Endodermal cell (in vitro differentiated cells): ENCODE measurements at regions not wholly inside any gene's neighbourhood (a gene's known extent, or its start where the extent isn't known, plus 50 kb on each side); places are given as distances from the start of the nearest gene placed in this dataset.

Source experiments
- DNase-seq: peaks from one replicate; pipeline ENCODE4 v3.0.0-alpha.2; 2017
- H3K27ac ChIP-seq: 2 replicates; pipeline ENCODE4 v1.5.1; 2013; ENCODE audit warnings: mild to moderate bottlenecking, low read depth, low read length, moderate library complexity
- H3K27me3 ChIP-seq: 2 replicates; pipeline ENCODE4 v1.6.1; 2013; ENCODE audit warnings: mild to moderate bottlenecking, low read length, moderate library complexity; ENCODE audit not compliant: insufficient read depth, control insufficient read depth, poor library complexity, severe bottlenecking
- H3K36me3 ChIP-seq: 2 replicates; pipeline ENCODE4 v1.7.0; 2013; ENCODE audit warnings: mild to moderate bottlenecking, low read length, moderate library complexity; ENCODE audit not compliant: control insufficient read depth, insufficient read depth
- H3K4me1 ChIP-seq: one replicate; pipeline ENCODE4 v1.7.0; 2013; ENCODE audit warnings: low read length; ENCODE audit not compliant: control insufficient read depth, insufficient read depth
- H3K4me3 ChIP-seq: 2 replicates; pipeline ENCODE4 v1.5.1; 2013; ENCODE audit warnings: mild to moderate bottlenecking, low read length, moderate library complexity
- H3K9ac ChIP-seq: 2 replicates; pipeline ENCODE4 v1.6.1; 2013; ENCODE audit warnings: mild to moderate bottlenecking, low read length, moderate library complexity; ENCODE audit not compliant: poor library complexity, severe bottlenecking; ENCODE audit errors: extremely low read depth
- H3K9me3 ChIP-seq: 2 replicates; pipeline ENCODE4 v1.6.1; 2013; ENCODE audit warnings: mild to moderate bottlenecking, low read length, moderate library complexity; ENCODE audit not compliant: control insufficient read depth
- H3K27ac Mint-ChIP-seq: 2 replicates; pipeline ENCODE4 v1.8.0; 2020; ENCODE audit warnings: mixed read lengths
- H3K27me3 Mint-ChIP-seq: 2 replicates; pipeline ENCODE4 v1.8.0; 2021; ENCODE audit warnings: mild to moderate bottlenecking, mixed read lengths; ENCODE audit not compliant: insufficient read depth
- H3K36me3 Mint-ChIP-seq: 2 replicates; pipeline ENCODE4 v1.8.0; 2020; ENCODE audit warnings: low read depth, mixed read lengths
- H3K4me1 Mint-ChIP-seq: 2 replicates; pipeline ENCODE4 v1.8.0; 2020; ENCODE audit warnings: mixed read lengths
- H3K4me3 Mint-ChIP-seq: 2 replicates; pipeline ENCODE4 v1.8.0; 2020; ENCODE audit warnings: mild to moderate bottlenecking, moderate library complexity, mixed read lengths
- H3K9me3 Mint-ChIP-seq: 2 replicates; pipeline ENCODE4 v1.8.0; 2020; ENCODE audit warnings: mild to moderate bottlenecking, mixed read lengths
- WGBS, 2 experiments: methylation state at CpG; one replicate each; pipeline versions ENCODE4 v1.1.5 to v1.1.7; 2013; ENCODE audit warnings: missing lambda C conversion rate in 2 of 2, mixed read lengths in 1 of 2; ENCODE audit not compliant: insufficient coverage in 1 of 2, insufficient read length in 1 of 2; 5-methylcytosine and 5-hydroxymethylcytosine counted together
- TF ChIP-seq, protein P1 (sequence below): fragments of 200-600 bp; sonication (generic); conservative IDR thresholded peaks from 2 replicates; pipeline ENCODE4 v1.5.0; 2021; ENCODE audit warnings: antibody characterized with exemption, mild to moderate bottlenecking

GRCh38 chr15:96466389-96466947 lies 136.0 kb downstream of the NR2F2 start:
- 90 to 92% methylated on average over 3 to 4 of the region's 4 CpGs for WGBS, 2 experiments
- no peaks in the 10 kb centered on the region for H3K4me1 ChIP-seq
- TF ChIP-seq, protein P1, sequence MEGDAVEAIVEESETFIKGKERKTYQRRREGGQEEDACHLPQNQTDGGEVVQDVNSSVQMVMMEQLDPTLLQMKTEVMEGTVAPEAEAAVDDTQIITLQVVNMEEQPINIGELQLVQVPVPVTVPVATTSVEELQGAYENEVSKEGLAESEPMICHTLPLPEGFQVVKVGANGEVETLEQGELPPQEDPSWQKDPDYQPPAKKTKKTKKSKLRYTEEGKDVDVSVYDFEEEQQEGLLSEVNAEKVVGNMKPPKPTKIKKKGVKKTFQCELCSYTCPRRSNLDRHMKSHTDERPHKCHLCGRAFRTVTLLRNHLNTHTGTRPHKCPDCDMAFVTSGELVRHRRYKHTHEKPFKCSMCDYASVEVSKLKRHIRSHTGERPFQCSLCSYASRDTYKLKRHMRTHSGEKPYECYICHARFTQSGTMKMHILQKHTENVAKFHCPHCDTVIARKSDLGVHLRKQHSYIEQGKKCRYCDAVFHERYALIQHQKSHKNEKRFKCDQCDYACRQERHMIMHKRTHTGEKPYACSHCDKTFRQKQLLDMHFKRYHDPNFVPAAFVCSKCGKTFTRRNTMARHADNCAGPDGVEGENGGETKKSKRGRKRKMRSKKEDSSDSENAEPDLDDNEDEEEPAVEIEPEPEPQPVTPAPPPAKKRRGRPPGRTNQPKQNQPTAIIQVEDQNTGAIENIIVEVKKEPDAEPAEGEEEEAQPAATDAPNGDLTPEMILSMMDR = no peak
- DNase-seq = no peak
- no peaks in the 10 kb centered on the region for H3K9me3 ChIP-seq
- Mint-ChIP-seq H3K27ac (no peak overlapping the region), H3K4me3 (no peak overlapping the region), H3K9me3 (no peaks in the 10 kb centered on the region), H3K36me3 (no peaks in the 10 kb centered on the region), H3K4me1 (no peaks in the 10 kb centered on the region), H3K27me3 (peaks cover 66% of the 10 kb centered on the region)
- H3K4me3 ChIP-seq = no peak overlapping the region
- no peak overlapping the region for H3K9ac ChIP-seq
- no peak overlapping the region for H3K27ac ChIP-seq
- H3K36me3 ChIP-seq = no peaks in the 10 kb centered on the region
- peaks cover 55% of the 10 kb centered on the region for H3K27me3 ChIP-seq

GRCh38 chr15:96468036-96468435 lies 137.5 kb downstream of the NR2F2 start:
- WGBS, 2 experiments = 80 to 87% methylated on average over 2 to 3 of the region's 3 CpGs
- H3K4me1 Mint-ChIP-seq = no peaks in the 10 kb centered on the region
- Histone ChIP-seq H3K9ac (no peak overlapping the region), H3K27ac (no peak overlapping the region), H3K4me3 (no peak overlapping the region), H3K4me1 (no peaks in the 10 kb centered on the region), H3K27me3 (peaks cover 53% of the 10 kb centered on the region), H3K36me3 (no peaks in the 10 kb centered on the region), H3K9me3 (no peaks in the 10 kb centered on the region)
- peaks cover 69% of the 10 kb centered on the region for H3K27me3 Mint-ChIP-seq
- TF ChIP-seq, protein P1 = no peak
- DNase-seq = no peak
- H3K27ac Mint-ChIP-seq = no peak overlapping the region
- H3K4me3 Mint-ChIP-seq = no peak overlapping the region
- no peaks in the 10 kb centered on the region for H3K9me3 Mint-ChIP-seq
- no peaks in the 10 kb centered on the region for H3K36me3 Mint-ChIP-seq

GRCh38 chr15:96470681-96471310 lies 140.3 kb downstream of the NR2F2 start:
- TF ChIP-seq, protein P1 = no peak
- no peak overlapping the region for H3K27ac Mint-ChIP-seq
- no peak overlapping the region for H3K4me3 Mint-ChIP-seq
- H3K9ac ChIP-seq = no peak overlapping the region
- H3K27me3 Mint-ChIP-seq = peaks cover 52% of the 10 kb centered on the region
- no peaks in the 10 kb centered on the region for H3K9me3 Mint-ChIP-seq
- H3K4me1 Mint-ChIP-seq = peaks cover 4% of the 10 kb centered on the region
- no peak overlapping the region for H3K27ac ChIP-seq
- no peaks in the 10 kb centered on the region for H3K4me1 ChIP-seq
- H3K36me3 ChIP-seq = no peaks in the 10 kb centered on the region
- H3K9me3 ChIP-seq = no peaks in the 10 kb centered on the region
- DNase-seq = no peak
- 89 to 94% methylated on average over 10 to 19 of the region's 19 CpGs for WGBS, 2 experiments
- no peak overlapping the region for H3K4me3 ChIP-seq
- no peaks in the 10 kb centered on the region for H3K36me3 Mint-ChIP-seq
- H3K27me3 ChIP-seq = peaks cover 39% of the 10 kb centered on the region
